IPS-18c (cell line): ENCODE measurements at regions not wholly inside any gene's neighbourhood (a gene's known extent, or its start where the extent isn't known, plus 50 kb on each side); places are given as distances from the start of the nearest gene placed in this dataset.

ENCODE experiments used
- H3K4me3 ChIP-seq: 2 replicates; pipeline ENCODE4 v1.7.0; 2013; ENCODE audit warnings: low read depth, mild to moderate bottlenecking, low read length, moderate library complexity; ENCODE audit not compliant: insufficient read depth
- H3K9me3 ChIP-seq: one replicate; pipeline ENCODE4 v1.6.1; 2013; ENCODE audit warnings: mild to moderate bottlenecking, low read length, moderate library complexity; ENCODE audit not compliant: control insufficient read depth, insufficient read depth

DNA sequence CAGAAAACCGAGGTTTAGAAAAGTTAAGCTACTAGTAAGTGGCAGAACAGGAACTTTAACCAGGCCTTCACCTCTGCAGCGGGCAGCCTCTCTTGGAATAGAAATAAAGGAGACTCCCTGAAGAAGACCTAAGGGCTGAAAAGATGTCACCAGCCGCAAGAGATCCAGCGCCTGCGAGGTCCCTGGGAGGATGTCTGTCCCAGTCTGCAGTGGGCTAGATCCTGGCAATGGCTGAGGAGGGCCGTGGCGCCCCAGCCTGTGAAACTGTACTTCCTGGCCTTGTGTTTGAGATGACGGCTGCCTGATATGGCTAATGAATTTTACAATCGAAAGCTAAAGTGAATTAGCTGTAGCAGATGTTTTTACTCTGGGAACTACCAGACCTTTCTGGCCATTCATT is 300.6 kb upstream of the SALL3 start:
- no peaks in the 10 kb centered on the region for H3K9me3 ChIP-seq
- H3K4me3 ChIP-seq: no peak overlapping the region

DNA sequence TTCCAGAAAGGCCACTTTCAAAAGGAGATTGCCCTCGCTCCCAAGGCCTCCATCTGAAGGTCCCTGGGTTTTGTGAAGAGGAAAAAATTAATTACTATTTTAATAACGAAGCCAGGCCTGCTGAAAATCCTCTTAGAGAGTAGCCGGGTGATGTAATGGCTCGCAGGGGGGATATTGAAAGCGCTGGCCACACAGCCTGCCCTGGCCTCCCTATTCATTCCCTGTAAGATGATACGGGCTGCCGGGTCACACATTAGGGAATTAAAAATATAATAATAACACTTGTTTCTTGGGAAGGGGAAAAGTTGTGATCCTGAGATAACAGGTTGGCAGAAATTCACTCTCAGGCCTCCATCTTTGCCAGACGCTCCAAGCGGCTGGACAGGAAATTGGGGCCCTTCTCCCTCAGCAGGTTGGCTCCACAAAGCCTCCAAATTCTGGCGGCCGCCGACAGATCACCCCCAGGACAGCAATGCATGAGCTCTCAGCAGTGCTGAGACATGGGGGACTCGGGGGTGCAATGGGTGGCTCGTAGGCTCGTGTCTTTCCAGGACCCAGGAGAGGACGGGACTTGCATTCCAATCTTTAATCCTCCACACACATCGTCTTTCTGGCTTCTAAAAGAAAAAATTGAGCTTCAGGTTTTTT is 299.9 kb upstream of the SALL3 start:
- no peak overlapping the region for H3K4me3 ChIP-seq
- H3K9me3 ChIP-seq: no peaks in the 10 kb centered on the region

DNA sequence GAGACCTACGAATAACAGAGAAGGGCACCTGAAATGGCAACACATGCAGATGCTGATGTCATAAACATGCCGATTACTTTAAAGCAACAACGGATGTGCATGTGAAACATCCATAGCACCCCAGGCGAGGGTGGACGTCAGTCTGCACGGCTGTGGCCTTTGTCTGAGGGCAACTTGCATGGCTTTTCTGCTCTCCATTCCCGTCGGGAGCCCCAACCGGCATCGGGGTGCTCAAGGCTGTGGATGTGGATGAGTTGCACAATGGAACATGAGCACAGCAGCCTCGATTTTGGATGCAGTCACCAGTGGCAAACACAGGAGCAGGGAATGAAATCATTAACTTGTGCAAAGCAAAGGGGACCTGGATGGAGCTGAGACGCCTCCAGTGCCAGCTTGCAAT is 298.2 kb upstream of the SALL3 start:
- Histone ChIP-seq H3K4me3 (no peak overlapping the region), H3K9me3 (no peaks in the 10 kb centered on the region)

DNA sequence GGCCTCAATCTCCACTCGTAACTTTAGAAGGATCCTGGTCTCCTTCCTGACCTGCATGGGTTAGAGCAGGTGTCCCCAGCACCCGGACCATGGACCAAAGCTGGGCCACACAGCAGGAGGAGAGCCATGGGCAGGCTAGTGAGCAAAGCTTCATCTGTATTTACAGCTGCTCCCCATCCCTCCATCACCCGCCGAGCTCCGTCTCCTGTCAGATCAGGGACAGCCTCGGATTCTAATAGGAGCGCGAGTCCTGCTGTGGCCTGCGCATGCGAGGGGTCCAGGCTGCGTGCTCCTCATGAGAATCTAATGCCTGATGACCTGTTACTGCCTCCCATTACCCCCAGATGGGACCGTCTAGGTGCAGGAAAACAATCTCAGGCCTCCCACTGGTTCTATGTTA is 297.7 kb upstream of the SALL3 start:
- H3K9me3 ChIP-seq: no peaks in the 10 kb centered on the region
- H3K4me3 ChIP-seq: no peak overlapping the region

DNA sequence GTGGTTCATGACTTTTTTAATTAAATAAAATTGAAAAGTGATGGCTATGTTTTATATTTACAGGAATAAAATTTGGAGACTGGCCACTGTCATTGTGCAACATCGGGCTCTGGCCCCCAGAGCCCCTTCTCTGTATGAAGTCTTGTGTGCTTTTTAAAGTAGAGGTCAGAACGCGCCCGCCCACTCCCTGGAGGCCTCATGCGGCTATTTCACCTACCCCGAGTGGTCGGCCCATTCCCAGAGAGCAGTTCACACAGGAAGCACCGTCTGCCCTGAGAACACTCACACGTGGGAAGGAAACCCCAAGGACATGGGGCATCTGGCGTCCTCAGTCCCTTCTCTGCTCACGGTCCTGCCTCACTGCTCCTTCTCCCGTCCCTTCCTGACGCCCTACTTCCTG is 296.9 kb upstream of the SALL3 start:
- Histone ChIP-seq H3K4me3 (no peak overlapping the region), H3K9me3 (no peaks in the 10 kb centered on the region)

DNA sequence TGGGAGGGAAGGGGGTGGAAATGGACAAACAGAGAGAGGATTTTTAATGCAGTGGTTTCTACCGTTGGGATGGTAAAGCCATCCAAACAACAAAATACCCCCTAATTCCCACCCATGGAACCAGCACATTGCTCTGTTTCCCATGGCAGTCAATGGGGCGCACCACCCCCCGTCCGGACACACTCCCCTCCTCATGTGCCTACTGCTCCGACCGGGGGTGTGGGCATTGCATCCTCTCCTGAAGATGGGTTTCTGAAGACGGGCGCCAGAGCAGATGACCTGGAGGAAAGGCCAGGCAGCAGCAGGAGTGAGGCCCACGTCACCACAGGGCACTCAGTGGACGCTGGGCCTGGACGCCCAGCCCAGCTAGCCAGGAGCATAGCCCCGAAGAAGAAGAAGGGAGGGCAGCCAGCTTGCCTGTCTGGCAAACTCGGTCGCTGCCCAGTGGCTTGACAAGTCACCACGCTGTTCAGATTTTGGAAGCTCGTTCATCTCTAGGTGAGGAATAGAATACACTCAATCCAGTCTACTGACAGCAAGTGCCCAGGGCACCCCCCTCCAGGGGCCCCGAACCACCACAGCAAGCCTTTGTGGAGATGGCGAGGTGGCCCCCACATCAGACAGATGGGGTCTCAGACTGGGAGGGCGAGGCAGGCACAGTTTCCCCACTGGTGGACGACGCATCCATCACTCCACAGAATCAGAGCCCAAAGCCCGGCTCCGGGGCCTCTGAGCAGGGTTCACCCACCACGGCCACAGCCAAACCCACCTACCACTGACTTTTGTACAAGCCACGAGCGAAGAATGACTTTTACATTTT is 296.2 kb upstream of the SALL3 start:
- H3K4me3 ChIP-seq: no peak overlapping the region
- no peaks in the 10 kb centered on the region for H3K9me3 ChIP-seq

DNA sequence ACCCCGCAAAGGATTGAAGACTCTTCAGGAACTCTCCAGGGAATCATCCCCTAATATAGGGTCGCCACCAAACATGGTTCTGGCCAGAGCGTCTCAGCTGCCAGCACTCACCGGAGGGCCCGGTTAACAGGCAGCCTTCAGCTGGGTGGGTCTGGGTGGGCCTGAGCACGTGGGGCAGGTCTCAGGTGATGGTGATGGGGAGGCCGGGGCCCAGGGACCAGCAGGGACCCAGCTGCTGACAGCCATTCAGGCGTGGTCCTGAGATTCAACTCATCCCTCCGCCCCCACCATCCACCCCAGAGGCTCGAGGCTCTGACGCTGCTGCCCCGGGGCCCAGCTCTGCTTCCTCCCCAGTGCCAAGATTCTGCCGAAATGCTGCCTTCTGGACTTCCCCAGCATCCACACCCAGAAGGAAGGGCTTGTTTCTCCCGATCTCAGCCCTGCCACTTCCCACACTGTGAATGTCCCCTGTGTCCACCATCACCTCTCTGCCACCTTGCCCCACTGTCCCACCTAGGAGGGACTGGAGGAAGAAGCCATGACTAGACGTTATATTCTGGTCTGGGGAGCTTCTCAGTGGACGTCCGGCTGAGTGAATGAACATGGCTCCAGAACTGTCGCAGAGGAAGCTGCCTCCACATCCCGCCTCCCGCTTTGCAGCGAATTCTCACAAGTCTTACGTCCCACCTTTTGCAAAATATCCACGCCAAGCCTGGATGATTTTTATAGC is 294.2 kb upstream of the SALL3 start:
- no peak overlapping the region for H3K4me3 ChIP-seq
- no peaks in the 10 kb centered on the region for H3K9me3 ChIP-seq

DNA sequence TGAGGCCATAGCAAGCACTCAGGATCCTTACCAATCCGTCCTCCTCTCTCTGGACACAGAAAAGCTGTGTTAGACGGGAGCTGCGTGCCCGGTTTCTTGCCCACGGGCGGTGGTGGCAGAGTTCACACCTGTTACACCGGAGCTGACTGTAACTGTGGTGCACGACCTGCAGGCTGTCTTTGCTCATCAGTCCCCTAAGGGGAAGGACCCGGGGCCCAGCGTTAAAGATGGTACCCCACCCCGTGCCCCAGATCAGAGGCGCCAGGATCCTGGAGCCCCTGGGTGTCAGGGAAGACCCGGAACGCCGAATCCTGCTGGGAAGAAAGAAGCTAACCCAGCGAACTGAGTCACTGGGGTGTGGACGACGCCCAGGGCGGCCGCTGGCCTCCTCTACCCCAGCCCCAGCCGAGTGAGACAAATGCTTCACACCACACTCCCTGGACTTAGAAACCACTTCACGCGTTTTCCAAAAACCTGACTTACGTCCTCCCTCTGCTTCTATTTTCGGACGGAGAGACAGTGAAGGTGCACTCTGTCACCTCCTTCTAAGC is 293.6 kb upstream of the SALL3 start:
- no peak overlapping the region for H3K4me3 ChIP-seq
- no peaks in the 10 kb centered on the region for H3K9me3 ChIP-seq

DNA sequence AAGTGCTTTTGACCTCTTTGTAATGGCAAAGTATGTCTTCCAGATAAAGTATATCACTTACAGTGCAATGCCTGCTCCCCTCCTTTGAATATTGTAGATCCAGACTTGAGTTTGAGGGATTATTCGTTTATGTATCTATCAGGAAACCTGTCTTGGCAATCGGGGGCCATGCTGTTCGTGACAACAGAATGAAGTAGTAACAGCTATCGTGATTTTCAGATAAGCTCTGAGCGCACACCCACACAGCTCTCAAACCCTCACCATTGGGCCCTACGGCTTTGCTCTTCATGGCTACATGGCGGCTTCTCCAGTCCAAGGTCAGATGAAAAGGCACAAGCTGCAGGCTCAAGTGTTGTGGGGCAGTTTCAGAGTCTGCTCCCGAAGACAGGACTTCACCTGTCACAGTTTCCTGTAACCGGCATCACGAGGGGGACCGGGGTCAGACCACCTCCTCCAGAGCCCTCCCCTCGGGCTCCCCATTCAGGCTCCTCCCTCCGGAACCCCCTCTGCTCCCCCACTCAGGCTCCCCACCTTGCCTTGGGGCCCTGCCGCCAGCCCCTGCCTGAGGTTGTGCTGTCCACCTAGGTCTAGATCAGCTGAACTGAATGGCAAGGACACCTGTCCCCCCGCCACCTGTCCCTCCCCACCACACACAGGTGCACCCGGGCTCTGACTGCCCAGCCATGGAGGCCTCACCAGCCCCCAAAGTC is 292.5 kb upstream of the SALL3 start:
- Histone ChIP-seq H3K4me3 (no peak overlapping the region), H3K9me3 (no peaks in the 10 kb centered on the region)

DNA sequence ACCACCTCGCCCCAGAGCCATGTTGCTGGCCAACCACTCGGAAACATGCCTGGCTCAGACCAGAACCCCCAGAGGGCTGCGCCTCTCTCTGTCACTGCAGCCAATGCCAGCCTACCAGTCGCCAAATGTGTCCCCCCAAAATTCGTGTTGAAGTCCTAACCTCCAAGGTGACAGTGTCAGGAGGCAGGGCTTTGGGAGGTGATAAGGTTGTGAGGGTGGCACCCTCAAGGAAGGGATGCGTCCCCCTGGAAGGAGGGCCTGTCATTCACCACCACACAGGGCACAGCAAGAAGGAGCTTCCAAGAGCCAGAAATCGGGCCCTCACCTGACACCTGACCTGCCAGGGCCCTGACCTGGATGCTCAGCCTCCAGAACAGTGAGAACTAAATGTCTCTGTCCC is 291.9 kb upstream of the SALL3 start:
- no peak overlapping the region for H3K4me3 ChIP-seq

DNA sequence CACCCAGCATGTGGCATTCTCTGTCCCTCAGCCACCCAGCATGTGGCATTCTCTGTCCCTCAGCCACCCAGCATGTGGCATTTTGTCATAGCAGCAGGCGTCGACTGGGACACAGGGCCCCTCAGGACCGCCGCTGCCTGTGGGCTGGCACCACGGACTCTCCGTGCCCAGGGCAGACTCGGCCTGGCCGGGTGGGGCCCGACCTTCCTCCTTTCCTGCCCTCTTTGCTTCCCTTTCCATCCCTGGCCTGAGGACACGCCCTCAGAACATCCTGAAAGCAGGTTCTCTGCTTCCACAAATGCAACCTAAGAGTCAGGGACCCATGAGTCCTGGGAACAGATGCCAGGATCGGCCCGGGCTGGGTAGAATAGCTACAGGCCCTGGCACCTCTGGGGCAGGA is 291.4 kb upstream of the SALL3 start:
- Histone ChIP-seq H3K4me3 (no peak overlapping the region), H3K9me3 (no peaks in the 10 kb centered on the region)

More for the DNA sequence above, 291.9 kb upstream of the SALL3 start:
- H3K9me3 ChIP-seq: no peaks in the 10 kb centered on the region

DNA sequence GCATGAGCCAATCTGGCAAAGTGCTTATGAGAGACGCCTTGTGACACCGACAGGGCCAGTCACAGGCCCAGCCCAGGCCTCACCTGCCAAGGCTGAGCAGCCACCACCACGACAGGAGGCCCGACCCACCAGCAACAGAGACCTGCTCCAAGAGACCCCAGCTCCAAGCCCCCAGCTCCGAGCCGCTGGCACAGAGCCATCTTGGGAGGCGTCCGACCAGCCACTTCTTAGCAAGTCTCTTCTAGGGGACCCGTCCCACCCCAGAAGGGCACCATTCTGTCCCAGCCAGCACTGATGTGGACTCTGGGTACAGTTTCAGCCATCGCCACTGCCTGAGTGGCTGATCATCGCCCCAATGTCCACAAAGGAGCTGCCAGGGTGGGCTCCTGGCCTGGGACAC is 290.7 kb upstream of the SALL3 start:
- no peak overlapping the region for H3K4me3 ChIP-seq
- no peaks in the 10 kb centered on the region for H3K9me3 ChIP-seq

DNA sequence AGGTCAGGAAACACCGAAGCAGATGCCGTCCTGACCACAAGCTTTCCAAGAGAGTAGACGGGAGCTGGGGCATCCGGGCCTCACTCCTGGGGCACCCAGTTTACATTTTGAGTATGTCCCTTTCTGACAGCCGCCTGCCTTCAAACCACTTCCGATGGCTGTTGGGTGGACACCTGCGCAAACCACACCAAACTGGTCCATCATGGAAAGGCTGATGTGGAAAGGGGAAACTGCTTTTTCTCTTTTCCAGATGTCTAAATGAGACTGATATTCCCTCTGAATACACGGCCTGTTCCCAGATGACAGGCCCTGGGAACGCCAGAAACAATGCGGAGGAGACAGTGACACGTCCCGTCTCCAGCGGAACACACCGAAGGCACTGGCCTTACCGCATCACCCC is 290.0 kb upstream of the SALL3 start:
- no peak overlapping the region for H3K4me3 ChIP-seq
- no peaks in the 10 kb centered on the region for H3K9me3 ChIP-seq

DNA sequence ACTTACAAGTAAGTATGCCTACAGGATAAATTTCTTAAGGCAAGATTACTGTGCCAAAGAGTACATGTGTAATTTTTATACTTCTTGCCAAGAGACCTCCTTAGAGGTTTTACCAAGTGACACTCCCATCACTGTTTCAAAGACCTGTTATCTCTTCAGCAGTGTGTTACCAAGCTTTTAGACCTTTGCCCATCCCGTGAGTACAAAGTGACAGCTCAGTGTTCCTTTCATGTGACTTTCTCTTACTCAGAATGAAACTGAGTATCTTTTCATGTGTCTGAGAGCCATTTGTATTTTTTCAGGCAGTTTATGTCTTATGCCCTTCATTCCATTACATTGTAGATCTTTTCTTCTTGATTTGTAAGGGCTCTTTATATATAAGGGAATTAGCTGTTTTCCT is 287.5 kb upstream of the SALL3 start:
- no peaks in the 10 kb centered on the region for H3K9me3 ChIP-seq

DNA sequence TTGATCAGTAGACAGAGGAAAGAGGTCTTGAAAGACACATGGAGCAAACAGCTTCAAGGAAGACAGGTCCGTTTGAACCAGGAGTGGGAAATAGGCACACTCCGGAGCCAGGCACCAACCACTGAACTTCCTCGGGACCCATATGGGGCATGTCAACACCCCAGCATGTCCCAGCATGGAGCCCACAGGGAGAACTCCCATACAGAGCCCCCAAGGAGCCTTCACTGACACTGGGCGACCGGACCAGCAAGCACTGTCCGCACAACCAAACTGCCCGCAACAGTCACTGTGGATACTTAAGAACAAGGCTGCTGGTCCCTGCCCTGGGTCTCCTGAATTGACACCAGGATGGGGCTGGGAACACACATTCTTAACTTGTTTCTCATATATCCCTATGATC is 286.2 kb upstream of the SALL3 start:
- Histone ChIP-seq H3K4me3 (no peak overlapping the region), H3K9me3 (no peaks in the 10 kb centered on the region)

More for the DNA sequence above, 287.5 kb upstream of the SALL3 start:
- no peak overlapping the region for H3K4me3 ChIP-seq

DNA sequence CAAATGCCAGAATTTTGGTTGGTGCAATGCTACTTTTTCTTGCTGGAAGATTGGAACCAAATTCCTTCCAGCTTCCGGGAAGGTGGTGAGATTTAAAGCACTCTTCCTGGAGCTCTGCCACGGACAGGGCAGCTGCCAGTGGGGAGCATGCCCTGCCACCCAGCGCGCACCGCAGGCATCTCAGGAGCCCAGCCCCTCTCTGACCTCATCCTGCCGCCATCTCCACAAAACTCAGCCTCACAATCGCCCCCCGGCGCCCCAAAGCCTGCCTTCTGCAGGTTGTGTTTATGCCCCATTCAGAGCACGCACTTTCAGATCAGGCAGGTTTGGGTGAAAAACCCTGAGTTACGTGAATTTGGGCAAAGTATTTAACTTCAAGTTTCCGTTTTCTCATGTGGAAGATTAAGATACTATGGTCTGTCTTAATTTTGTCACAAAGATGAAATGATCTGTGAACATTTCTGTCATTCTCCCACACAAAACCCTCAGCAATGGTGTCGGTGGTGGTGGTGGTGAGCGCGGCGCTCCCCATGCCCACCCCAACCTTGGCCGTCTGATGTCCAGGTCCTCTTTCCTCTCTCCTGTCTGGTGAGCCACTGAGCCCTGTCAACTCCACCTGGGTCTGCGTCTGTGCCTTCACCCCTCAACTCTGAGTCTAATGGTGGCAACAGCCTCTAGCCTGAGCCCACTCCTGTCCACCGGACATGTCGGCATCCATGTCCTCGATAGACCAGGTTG is 282.8 kb upstream of the SALL3 start:
- Histone ChIP-seq H3K4me3 (no peak overlapping the region), H3K9me3 (no peaks in the 10 kb centered on the region)

DNA sequence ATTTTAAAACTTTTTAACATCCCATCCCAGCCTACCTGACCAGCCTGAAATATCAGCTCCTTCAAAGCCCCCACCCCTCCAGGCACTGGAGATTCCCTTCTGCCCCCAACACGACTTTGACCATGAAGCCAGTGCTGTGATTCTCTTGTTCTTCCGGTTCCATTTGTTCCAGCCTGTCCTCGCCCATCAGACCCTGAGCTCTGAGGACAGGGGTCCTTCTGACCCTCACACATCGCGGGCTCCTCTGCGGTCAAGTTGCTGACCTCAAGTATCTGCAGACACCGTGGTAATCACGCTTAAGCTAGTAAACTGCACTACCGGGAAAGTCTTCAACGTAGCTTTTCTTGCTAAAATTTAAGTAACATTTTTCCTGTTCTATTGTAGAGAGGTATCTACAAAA is 282.2 kb upstream of the SALL3 start:
- H3K9me3 ChIP-seq: no peaks in the 10 kb centered on the region
- H3K4me3 ChIP-seq: no peak overlapping the region
